GM18499 (cell line): ENCODE measurements at regions not wholly inside any gene's neighbourhood (a gene's known extent, or its start where the extent isn't known, plus 50 kb on each side); places are given as distances from the start of the nearest gene placed in this dataset.

Experiments used
- ATAC-seq: cut with Tn5 transposase; IDR thresholded peaks from one replicate; pipeline ENCODE4 v1.9.1; 2021; ENCODE audit warnings: moderate number of reproducible peaks; ENCODE audit not compliant: insufficient read depth, unreplicated experiment

DNA sequence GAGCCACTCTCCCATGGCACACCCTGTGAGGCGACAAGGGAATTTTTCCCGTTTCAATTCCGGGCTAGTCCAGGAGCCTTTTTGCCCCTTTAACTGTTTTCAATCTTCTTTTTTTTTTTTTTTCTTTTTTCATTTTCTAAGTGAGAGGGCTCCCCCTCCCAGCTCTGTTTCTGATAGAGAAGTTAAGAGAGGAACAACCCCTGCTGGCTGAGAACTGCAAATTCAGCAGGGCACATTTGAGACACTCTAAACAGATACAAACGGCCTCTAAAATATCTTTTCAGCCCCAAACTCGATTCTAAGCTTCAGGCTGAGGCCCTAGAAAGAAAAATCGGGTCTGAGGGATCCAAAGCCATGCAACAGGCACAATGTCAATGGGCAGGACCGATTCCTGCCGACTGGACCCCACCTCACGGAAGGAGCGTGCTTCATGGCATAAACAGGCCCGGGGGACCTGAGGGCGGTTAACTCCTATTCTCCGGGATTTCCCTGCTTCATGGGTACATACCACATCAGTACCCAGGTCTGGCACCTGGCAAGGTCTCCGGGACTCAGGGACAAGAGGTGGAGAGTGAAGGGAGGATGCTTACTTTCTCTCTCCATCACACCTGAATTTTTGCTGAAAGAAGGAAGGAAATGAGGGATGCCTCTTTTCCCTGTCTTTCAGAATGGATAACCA is 627.5 kb downstream of the BUD13 start:
- no peak for ATAC-seq

GRCh38 chr11:116144387-116144958 is 628.3 kb downstream of the BUD13 start:
- no peak for ATAC-seq

DNA sequence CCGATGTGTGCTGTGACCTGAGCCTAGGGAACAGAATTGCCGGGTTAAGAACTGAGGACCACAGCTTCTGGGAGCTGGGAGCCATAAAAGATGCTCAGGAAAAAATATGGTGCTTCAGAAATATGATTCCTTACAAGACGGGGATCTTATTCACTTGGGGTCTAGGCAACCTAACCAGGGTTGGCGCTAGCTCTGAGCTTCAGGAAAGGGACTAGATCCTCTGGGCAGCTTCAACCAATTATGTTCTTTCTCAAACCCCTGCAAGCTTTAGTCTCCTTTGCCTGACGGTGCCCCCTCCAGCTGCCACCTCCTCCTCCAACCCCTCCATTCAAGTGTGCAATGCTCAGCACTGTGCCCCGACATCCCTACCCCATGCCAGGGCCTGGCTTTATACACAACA is 634.1 kb upstream of the CADM1 start:
- no peak for ATAC-seq

GRCh38 chr11:116137753-116138152 is 633.5 kb upstream of the CADM1 start:
- no peak for ATAC-seq

GRCh38 chr11:116136987-116137674 is 632.9 kb upstream of the CADM1 start:
- no peak for ATAC-seq

DNA sequence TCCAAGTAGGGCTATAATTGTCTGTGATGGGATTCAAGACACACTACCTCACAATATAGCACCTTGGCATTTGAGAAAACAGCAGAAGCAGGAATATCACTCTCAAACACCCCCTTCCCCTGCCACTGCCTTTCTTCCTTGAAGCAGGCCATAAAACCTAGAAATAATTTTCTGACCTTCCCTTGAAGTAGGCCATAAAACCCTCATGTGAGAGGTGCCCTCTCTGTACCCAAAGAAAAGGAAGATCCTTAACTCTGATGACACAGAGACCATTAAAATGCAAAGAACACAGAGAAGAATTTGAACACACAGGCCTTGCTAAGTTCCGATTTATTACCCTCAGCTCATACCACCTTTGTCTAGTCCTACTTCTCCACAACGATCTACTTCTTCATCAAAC is 631.7 kb upstream of the CADM1 start:
- ATAC-seq, result no peak

DNA sequence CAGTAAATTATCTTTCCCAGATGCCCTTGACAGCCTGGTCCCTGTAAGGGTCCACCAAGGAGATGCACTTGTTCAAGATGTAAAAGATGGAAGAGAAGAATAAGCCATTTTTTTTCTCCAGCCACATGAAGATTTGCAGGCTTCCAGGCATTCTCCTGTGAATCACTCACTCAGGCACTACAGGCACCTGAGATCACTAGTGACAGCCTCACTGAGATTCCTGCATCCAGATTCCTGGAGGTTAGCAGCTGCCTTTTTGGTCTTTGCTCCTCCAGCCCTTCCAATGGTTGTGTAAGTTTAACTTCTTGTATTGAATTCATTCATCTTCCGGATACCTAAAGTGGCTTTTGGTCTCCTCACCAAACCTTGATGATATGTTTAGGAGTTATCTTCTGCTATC is 630.2 kb upstream of the CADM1 start:
- no peak for ATAC-seq

- ATAC-seq, result no peak
Measured at GRCh38 chr11:116132273-116132978, 628.2 kb upstream of the CADM1 start.

- ATAC-seq, result no peak
Measured at GRCh38 chr11:116130122-116130521, 625.9 kb upstream of the CADM1 start.

- no peak for ATAC-seq
Measured at GRCh38 chr11:116129456-116129855, 625.2 kb upstream of the CADM1 start.

DNA sequence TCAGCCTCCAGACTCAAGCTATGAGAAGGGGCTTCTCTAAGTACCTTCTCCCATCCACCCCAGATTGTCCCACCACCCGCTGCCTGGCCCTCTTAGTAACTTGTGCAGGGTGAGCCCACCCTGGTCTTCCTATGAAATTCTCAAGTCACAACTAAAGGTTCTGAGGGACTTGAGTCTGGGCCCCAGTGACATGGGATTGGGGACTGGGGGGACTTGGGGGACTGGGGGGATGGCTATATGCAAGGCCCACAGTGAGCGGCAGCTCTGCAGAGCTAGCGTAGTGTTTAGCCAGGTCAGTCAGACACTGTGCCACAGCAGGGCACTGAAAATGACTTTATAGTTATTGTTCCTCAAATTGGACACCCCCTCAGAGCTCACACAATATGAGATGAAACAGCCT is 622.3 kb upstream of the CADM1 start:
- ATAC-seq, result no peak

DNA sequence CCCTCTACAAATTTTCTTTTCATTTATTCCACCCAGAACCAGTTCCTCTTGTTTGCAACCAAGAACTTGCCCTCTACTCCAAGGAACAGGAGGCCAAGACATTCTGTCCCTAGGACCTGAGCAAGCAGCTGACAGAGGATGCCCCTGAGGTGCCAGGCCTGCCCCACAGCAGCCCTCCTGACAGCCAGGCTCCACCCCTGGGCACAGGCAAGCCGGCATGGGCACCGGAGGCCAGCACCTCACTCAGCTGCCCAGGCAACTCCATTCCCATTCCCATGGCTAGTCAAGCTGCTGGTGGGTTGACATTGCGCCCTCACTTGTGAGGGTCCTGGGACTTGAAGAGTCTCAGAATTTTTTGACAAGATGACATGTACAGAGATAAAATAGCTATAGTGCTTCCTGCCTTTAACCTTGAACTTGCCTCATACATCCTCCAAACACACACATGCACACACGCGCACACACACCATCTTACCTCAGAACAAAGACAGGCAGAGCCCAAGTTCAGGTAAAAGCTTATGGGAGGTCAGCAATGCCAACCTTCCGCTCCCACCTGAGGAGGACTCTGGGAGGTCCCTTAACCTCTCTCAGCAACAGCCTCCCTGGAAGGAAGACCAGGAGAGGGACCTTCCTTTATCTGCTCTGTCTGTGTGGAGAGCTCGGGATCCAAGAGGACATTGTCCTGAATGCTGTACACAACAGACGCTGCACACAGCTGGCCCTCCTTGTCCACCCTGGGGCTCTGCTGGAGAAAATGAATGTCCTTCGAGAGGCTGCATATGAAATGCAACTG is 620.9 kb upstream of the CADM1 start:
- no peak for ATAC-seq

GRCh38 chr11:116123739-116124138 is 619.5 kb upstream of the CADM1 start:
- no peak for ATAC-seq

DNA sequence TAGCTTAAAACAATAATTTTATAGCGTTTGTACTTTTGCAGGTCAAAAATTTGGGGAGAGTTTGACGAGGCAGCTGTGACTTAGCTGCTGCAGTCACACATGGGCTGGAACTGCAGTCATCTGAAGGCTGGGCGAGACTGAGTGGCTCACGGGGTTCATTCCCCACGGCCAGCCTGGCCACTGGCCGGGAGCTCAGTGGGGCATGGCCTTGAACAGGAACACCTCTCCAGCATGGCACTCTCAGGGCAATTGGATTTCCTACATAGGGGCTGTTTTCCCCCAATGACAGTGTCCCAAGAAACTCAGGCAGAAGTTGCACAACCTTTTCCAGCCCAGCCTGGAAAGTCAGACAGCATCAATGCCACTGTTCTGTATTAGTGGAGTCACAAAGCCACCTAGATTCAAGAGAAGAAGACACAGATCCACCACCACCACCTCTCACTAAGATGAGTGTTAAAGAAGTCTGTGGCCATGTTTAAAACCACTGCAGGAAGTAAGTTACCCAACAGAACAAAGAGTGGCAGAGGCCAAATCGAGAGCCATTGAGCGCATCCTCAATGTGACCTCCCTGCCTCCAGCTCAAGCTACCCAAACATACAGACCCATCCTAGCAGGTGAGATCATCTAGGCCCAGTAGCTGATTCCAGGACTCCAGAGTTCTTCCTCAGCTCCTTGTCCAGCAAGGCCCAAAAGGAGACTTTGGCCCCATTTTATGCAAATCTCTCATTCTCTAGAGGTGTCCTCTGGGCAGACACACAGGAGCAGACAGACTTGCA is 618.7 kb upstream of the CADM1 start:
- no peak for ATAC-seq

- ATAC-seq, result no peak
Measured at GRCh38 chr11:116119158-116119557, 614.9 kb upstream of the CADM1 start.

- no peak for ATAC-seq
Measured at GRCh38 chr11:116118138-116118470, 613.9 kb upstream of the CADM1 start.

DNA sequence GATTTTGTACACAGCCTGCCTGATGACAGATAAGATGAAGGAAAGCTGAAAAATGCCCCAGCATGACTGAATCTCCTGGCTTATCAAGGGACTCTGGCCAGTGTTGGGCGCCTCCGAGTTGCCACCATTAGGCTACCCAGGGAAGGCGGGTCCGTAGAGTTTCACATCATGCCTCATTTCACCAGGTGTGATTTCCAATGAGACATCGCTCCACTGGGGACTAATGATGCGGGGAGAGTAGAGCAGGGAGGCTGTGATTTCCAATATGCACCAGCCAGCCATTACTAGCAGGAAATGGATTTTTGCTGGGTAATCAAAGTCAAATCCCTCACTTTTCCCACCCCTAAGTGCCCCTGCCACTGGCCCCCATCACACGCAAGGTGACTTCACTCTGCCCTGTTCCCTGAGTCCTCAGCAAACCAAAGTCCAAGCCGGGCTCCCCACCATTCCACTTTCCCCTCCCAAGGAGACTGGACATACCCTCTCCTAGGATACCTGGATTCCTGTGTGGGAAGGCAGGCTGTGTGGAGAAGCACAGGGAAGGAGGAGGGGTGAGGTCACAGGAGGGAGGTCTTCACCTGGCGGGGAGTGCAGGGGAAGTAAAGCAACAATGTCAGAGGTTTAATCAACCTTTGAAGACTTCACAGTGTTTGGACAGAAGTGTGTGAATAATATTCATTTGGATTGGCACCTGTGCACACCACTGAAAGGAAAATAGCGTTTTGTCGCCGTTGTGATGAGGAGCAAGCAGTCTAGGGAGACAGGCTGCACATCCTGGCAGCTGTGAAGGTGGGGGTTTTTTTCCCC is 613.3 kb upstream of the CADM1 start:
- no peak for ATAC-seq

DNA sequence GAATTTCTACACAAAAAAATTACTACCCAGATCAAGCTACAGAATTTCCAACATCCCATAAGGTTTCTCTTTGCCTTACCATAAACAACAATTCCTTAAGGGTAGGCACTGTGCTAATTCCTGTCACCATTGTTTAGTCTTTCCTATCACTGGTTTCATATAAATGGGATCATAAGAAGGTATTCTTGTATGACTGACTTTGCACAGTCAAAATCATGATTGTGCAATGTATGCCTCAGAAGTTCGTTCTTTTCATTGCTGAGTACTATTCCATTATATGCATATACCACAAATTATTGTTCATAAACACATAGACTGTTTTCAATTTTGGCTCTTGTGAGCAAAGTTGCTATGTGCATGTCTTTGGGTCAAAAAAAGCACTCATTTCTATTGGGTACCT is 611.6 kb upstream of the CADM1 start:
- no peak for ATAC-seq

DNA sequence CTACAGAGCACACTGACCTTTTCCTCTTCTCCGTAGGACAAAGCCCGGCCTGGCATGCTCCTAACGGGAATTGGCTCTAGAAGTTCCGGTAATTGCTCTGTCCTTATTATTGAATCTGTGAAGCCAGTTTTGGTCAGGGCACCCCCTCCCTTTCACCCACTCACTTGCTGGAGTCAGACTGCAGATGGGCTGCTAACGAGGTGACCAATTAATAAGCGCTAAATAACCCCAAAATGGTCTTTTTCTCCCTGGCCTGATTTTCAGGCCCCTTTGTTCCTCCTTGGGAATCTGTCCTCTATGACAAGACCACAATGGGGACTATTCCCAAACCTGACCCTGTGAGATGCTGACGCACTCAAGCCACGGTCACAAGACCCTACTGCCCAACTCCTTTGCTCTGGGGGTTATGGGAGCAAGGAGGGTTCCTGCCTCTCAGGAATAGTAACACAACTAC is 610.0 kb upstream of the CADM1 start:
- ATAC-seq, result no peak
